ENCODE measurements at regions not wholly inside any gene's neighbourhood (a gene's known extent, or its start where the extent isn't known, plus 50 kb on each side); places are given as distances from the start of the nearest gene placed in this dataset.
A peak's percentile ranks its signal among the peaks of the same experiment; 100 is the strongest.

DNA sequence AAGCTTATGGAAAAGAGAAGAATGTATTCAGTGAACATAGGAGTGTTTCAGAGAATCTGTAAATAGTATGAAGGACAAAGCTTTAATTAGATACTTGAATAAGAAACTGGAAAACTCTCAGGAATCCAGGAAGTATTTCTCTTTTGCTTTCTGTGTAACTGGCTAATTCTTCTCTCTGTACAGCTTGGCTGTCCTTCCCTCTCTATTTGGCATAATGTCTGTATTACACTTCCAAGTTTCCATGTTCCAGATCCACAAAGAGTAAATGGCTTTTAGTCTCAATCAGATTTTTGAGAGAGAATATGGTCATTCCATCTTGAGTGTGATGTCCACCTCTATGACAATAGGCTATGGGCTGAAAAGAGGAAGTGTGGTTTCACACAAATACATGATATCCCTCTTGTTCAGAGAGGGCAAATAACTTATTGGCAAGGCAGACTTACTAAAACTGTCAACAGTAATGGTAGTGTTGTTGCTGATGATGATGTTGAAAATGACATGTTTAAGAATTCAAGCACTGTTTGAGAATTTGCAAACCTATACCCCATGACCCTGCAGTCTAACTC is 129.2 kb upstream of the ERBB4 start:
- TF ChIP-seq CTCF (conservative IDR thresholded peaks at IDR 0.05; ENCODE audit: control insufficient read depth, insufficient read depth, low read depth, low read length), result no peak
- no peak for DNase-seq (ENCODE audit: low read depth)
- H3K4me3 ChIP-seq (ENCODE audit: control insufficient read depth, low read depth, low read length), result no peak overlapping the region

DNA sequence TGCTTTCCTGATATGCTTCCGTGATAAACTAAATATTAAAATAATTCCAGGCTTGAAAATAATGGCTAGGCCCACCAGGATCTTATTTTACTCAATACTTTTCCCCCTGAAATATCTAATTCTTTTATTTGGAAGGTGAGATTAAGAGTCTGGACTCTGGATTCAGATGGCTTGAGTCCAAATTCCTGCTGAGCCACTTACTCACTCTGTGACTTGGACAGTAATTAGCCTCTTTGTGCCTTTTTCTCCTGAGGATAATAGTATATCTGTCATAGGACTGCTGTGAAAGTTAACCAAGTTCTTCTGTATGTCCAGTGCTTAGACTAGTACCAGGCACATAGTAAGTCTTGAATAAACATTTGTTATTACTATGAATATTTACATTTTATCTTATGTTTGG is 127.3 kb upstream of the ERBB4 start:
- peak; percentile 3 for DNase-seq (ENCODE audit: low read depth)
- TF ChIP-seq CTCF (conservative IDR thresholded peaks at IDR 0.05; ENCODE audit: control insufficient read depth, insufficient read depth, low read depth, low read length), result no peak
- H3K4me3 ChIP-seq (ENCODE audit: control insufficient read depth, low read depth, low read length), result no peak overlapping the region

DNA sequence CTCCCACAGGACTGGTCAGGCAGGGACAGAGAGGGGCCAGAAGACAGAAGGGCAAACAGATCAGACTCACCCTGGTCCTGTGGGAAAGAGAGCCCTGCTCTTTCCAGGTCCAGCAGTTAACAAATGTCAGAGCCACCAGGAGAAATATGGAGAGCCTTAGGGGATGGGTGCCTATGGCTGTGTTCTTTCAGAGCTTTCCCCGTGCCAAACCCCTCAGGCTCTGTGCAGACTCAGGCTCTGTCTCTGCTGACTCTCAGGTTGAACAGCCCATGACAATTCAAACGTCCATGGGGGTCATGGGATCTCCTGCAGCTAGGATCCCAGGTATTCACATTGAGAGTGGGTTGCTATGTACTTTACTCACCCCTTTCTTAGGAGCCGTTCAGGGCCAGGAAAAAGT is 120.8 kb upstream of the ERBB4 start:
- H3K4me3 ChIP-seq (ENCODE audit: control insufficient read depth, low read depth, low read length), result no peak overlapping the region
- DNase-seq (ENCODE audit: low read depth), result no peak
- no peak for TF ChIP-seq CTCF (conservative IDR thresholded peaks at IDR 0.05; ENCODE audit: control insufficient read depth, insufficient read depth, low read depth, low read length)

DNA sequence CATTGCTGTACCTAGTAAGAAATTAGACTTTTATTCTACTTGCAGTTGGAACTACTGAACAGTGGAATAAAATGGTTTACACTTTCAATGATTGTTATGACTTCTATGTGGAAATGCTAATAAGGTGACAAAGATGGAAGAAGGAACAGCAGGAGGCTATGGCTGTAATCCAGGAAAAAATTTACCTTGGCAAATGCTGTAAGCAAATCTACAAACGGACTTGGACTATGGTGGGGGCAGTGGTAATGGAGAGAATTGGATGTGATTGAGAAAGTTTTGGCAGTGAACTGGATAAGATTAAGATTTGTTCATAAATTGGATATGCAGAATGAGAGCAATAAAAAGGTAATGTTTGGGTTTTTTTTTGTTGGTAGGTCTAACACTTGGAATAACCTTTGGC is 111.0 kb upstream of the ERBB4 start:
- no peak for TF ChIP-seq CTCF (conservative IDR thresholded peaks at IDR 0.05; ENCODE audit: control insufficient read depth, insufficient read depth, low read depth, low read length)
- DNase-seq (ENCODE audit: low read depth), result no peak
- no peak overlapping the region for H3K4me3 ChIP-seq (ENCODE audit: control insufficient read depth, low read depth, low read length)

DNA sequence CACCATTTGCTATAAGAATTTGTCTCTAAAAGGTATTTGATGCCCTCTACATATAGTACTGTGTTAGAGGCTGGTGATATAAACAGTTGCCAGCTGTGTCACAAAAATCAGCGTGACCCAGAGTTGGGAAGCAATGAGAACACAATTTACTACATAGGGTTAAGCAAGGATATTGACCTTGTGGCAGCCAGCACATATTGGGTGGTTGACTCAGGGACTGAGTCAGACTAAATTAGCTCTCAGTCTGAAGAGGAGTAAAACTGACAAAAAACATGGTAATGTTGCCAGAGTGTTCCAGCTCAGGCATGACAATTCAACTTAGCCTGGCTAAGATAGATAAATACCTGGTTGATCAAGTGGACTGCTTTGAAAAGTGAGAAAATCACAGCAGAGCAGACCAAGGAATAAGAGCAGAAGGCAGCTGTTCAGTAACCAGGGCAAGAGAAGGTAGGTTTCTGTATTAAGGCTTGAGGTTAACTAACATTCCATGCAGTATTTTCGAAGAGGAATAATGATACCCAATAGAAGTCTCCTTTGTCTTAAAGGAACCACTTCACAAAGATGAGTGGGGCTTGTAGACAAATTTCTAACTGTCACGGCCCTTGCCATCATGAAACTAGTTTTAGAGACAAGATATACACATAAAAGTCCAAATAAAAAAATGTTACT is 108.2 kb upstream of the ERBB4 start:
- peak; percentile 87 for DNase-seq (ENCODE audit: low read depth)
- no peak overlapping the region for H3K4me3 ChIP-seq (ENCODE audit: control insufficient read depth, low read depth, low read length)
- TF ChIP-seq CTCF (conservative IDR thresholded peaks at IDR 0.05; ENCODE audit: control insufficient read depth, insufficient read depth, low read depth, low read length), result no peak

DNA sequence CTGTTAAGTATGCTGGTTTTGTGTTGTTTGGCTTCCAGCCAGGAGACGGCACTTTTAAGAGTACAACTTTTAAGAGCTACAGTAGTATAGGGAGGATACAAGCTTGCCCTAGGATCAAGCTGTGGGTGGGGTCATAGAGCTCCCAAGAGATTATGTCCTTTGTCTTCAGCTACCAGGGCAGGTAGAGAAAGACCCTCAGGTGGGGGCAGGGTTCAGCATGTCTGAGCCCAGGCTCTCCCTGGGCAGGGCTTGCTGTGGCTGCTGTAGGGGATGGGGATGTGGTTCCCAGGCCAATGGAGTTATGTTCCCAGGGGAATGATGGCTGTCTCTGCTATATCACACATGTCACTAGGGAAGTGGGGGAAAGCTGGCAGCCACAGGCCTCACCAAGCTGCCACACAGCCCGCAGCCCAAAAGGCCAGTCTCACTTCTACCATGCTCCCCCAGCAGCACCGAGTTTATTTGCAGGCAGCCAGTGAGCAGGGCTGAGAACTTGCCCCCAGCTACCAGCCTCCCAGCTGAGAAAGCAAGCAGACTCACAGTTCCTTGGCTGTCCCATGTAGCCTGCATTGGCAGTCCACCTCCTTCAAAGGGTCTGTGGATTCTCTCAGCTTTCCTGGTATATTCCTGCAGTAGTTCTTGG is 105.7 kb upstream of the ERBB4 start:
- no peak overlapping the region for H3K4me3 ChIP-seq (ENCODE audit: control insufficient read depth, low read depth, low read length)
- no peak for DNase-seq (ENCODE audit: low read depth)
- no peak for TF ChIP-seq CTCF (conservative IDR thresholded peaks at IDR 0.05; ENCODE audit: control insufficient read depth, insufficient read depth, low read depth, low read length)

Measured in fibroblast of mammary gland (primary cell).